CD14-positive monocyte (primary cell): ENCODE measurements at regions not wholly inside any gene's neighbourhood (a gene's known extent, or its start where the extent isn't known, plus 50 kb on each side); places are given as distances from the start of the nearest gene placed in this dataset.

Source experiments
- DNase-seq, 3 donors: peaks; one replicate each; pipeline ENCODE4 v3.0.0-alpha.2; 2011 to 2022
- H2AFZ ChIP-seq: 2 replicates; pipeline ENCODE4 v1.6.0; 2012; ENCODE audit warnings: mild to moderate bottlenecking, low read depth, low read length, inconsistent platforms; ENCODE audit not compliant: insufficient read depth, poor library complexity, severe bottlenecking
- H3K27ac ChIP-seq, 2 donors: 1 replicate in 1 of 2; 2 replicates in 1 of 2; pipeline ENCODE4 v1.5.1; 2012 to 2013; ENCODE audit warnings: low read length in 2 of 2, control low read depth in 1 of 2, inconsistent platforms in 1 of 2, low read depth in 1 of 2, mild to moderate bottlenecking in 1 of 2
- H3K27me3 ChIP-seq, 2 donors: one replicate each; pipeline versions ENCODE4 v1.6.0 to v1.6.1; 2011 to 2013; ENCODE audit warnings: low read length in 2 of 2; ENCODE audit not compliant: control insufficient read depth in 2 of 2, insufficient read depth in 2 of 2
- H3K36me3 ChIP-seq, 2 donors: replicated peaks in 1 of 2; 1 replicate in 1 of 2; 2 replicates in 1 of 2; pipeline versions ENCODE4 v1.5.1 to v1.6.1; 2012 to 2013; ENCODE audit warnings: low read length in 2 of 2, control low read depth in 1 of 2, inconsistent platforms in 1 of 2, mild to moderate bottlenecking in 1 of 2; ENCODE audit not compliant: insufficient read depth in 2 of 2, control insufficient read depth in 1 of 2
- H3K4me1 ChIP-seq, 2 donors: 1 replicate in 1 of 2; 2 replicates in 1 of 2; pipeline versions ENCODE4 v1.5.1 to v1.6.1; 2012 to 2013; ENCODE audit warnings: low read length in 2 of 2, control low read depth in 1 of 2, inconsistent platforms in 1 of 2, mild to moderate bottlenecking in 1 of 2, moderate library complexity in 1 of 2; ENCODE audit not compliant: insufficient read depth in 2 of 2, control insufficient read depth in 1 of 2
- H3K4me2 ChIP-seq: replicated peaks from 2 replicates; pipeline ENCODE3; 2012; ENCODE audit warnings: low read length, moderate library complexity, mild to moderate bottlenecking; ENCODE audit not compliant: poor library complexity, severe bottlenecking; ENCODE audit errors: extremely low read depth
- H3K4me3 ChIP-seq, 3 experiments: fragments of 200-600 bp in 1 of 3; sonication (generic) in 1 of 3; replicated peaks in 1 of 3; 1 replicate in 2 of 3; 2 replicates in 1 of 3; pipeline ENCODE4 v1.5.1; 2011 to 2013; ENCODE audit warnings: low read length in 3 of 3, mild to moderate bottlenecking in 3 of 3, control low read depth in 2 of 3, low read depth in 2 of 3, inconsistent platforms in 1 of 3, moderate library complexity in 1 of 3
- H3K79me2 ChIP-seq: 2 replicates; pipeline ENCODE4 v1.6.0; 2012; ENCODE audit warnings: mild to moderate bottlenecking, control low read depth, inconsistent platforms, low read length, moderate library complexity; ENCODE audit not compliant: insufficient read depth
- H3K9ac ChIP-seq: 2 replicates; pipeline ENCODE4 v1.6.0; 2017; ENCODE audit warnings: low read length, mild to moderate bottlenecking; ENCODE audit not compliant: insufficient read depth, poor library complexity, severe bottlenecking
- H3K9me3 ChIP-seq, 2 donors: replicated peaks in 1 of 2; 1 replicate in 1 of 2; 2 replicates in 1 of 2; pipeline versions ENCODE4 v1.5.1 to v1.6.1; 2012 to 2013; ENCODE audit warnings: low read length in 2 of 2, control low read depth in 1 of 2; ENCODE audit not compliant: control insufficient read depth in 1 of 2, insufficient read depth in 1 of 2
- H4K20me1 ChIP-seq: 2 replicates; pipeline ENCODE4 v1.6.0; 2012; ENCODE audit warnings: mild to moderate bottlenecking, low read length, control low read depth, moderate library complexity; ENCODE audit not compliant: insufficient read depth
- H3K27ac Mint-ChIP-seq, 7 donors: one replicate each; pipeline ENCODE4 v1.8.0; 2020; ENCODE audit warnings: mild to moderate bottlenecking in 7 of 7, mixed read lengths in 7 of 7, moderate library complexity in 6 of 7, inconsistent platforms in 2 of 7
- H3K27me3 Mint-ChIP-seq, 3 donors: one replicate each; pipeline ENCODE4 v1.8.0; 2021 to 2022; ENCODE audit warnings: low read depth in 3 of 3, mild to moderate bottlenecking in 3 of 3, mixed read lengths in 3 of 3, moderate library complexity in 3 of 3, inconsistent platforms in 1 of 3
- H3K36me3 Mint-ChIP-seq, 2 donors: one replicate each; pipeline ENCODE4 v1.8.0; 2020; ENCODE audit warnings: mixed read lengths in 2 of 2, inconsistent platforms in 1 of 2, mild to moderate bottlenecking in 1 of 2
- H3K4me1 Mint-ChIP-seq: one replicate; pipeline ENCODE4 v1.8.0; 2020; ENCODE audit warnings: mild to moderate bottlenecking, mixed read lengths
- H3K4me3 Mint-ChIP-seq, 2 donors: one replicate each; pipeline ENCODE4 v1.8.0; 2020; ENCODE audit warnings: mild to moderate bottlenecking in 2 of 2, mixed read lengths in 2 of 2, moderate library complexity in 1 of 2
- H3K9me3 Mint-ChIP-seq, 7 donors: one replicate each; pipeline ENCODE4 v1.8.0; 2020 to 2022; ENCODE audit warnings: mixed read lengths in 7 of 7, mild to moderate bottlenecking in 6 of 7, moderate library complexity in 6 of 7, inconsistent platforms in 2 of 7
- CTCF ChIP-seq: fragments of 200-600 bp; IDR thresholded peaks from one replicate; pipeline ENCODE4 v1.8.0; 2022; ENCODE audit warnings: antibody characterized with exemption, mild to moderate bottlenecking
- WGBS: methylation state at CpG from one replicate; pipeline ENCODE4 v1.1.5; 2013; ENCODE audit warnings: missing lambda C conversion rate; ENCODE audit not compliant: insufficient coverage; 5-methylcytosine and 5-hydroxymethylcytosine counted together
- intact Hi-C, 2 donors: fragments of 100-400 bp; cut with micrococcal nuclease; formaldehyde crosslinking; loops; one replicate each; pipeline versions ENCODE4 v1.15.0 to v1.15.1; 2023

GRCh38 chr10:8305876-8306652 is 251.6 kb downstream of the GATA3 start:
- Histone ChIP-seq H3K4me1 (no peaks in the 10 kb centered on the region), H3K27me3 (no peaks in the 10 kb centered on the region), H3K4me3 (no peak overlapping the region), H2AFZ (no peak overlapping the region), H4K20me1 (no peaks in the 10 kb centered on the region), H3K4me2 (no peak overlapping the region), H3K27ac (no peak overlapping the region), H3K79me2 (no peaks in the 10 kb centered on the region), H3K36me3 (no peaks in the 10 kb centered on the region), H3K9ac (no peak overlapping the region), H3K9me3 (no peaks in the 10 kb centered on the region)
- Mint-ChIP-seq H3K27me3 (peaks cover 4 to 9% (median 5%) of the 10 kb centered on the region in 3 donors), H3K4me1 (no peaks in the 10 kb centered on the region), H3K9me3 (peaks cover 0 to 1% (median 0%) of the 10 kb centered on the region in 7 donors), H3K36me3 (no peaks in the 10 kb centered on the region), H3K4me3 (no peak overlapping the region), H3K27ac (peak overlapping the region in 1 of 7 donors; percentile 2)
- WGBS, result 85% methylated on average over 3 of the region's 9 CpGs
- intact Hi-C loops, result no loop called here
- TF ChIP-seq CTCF, result no peak
- DNase-seq, result no peak

GRCh38 chr10:8306685-8307364 is 252.3 kb downstream of the GATA3 start:
- no peak for TF ChIP-seq CTCF
- Histone ChIP-seq H3K4me3 (no peak overlapping the region), H3K9me3 (no peaks in the 10 kb centered on the region), H3K27me3 (no peaks in the 10 kb centered on the region), H3K4me1 (no peaks in the 10 kb centered on the region), H3K36me3 (no peaks in the 10 kb centered on the region), H2AFZ (no peak overlapping the region), H3K27ac (no peak overlapping the region), H3K4me2 (no peak overlapping the region), H3K79me2 (no peaks in the 10 kb centered on the region), H3K9ac (no peak overlapping the region), H4K20me1 (no peaks in the 10 kb centered on the region)
- no peak for DNase-seq
- Mint-ChIP-seq H3K36me3 (no peaks in the 10 kb centered on the region), H3K4me1 (no peaks in the 10 kb centered on the region), H3K9me3 (peaks cover 0 to 1% (median 0%) of the 10 kb centered on the region in 7 donors), H3K27me3 (peaks cover 4 to 9% (median 7%) of the 10 kb centered on the region in 3 donors), H3K4me3 (no peak overlapping the region), H3K27ac (no peak overlapping the region)
- no CpG with 5 or more reads among the region's 4 CpGs for WGBS
- intact Hi-C loops, result no loop called here
